C4-2B (cell line): ENCODE measurements at regions not wholly inside any gene's neighbourhood (a gene's known extent, or its start where the extent isn't known, plus 50 kb on each side); places are given as distances from the start of the nearest gene placed in this dataset.

Experiments
- ZFX ChIP-seq: fragments of 450-650 bp; IDR thresholded peaks from 2 replicates; pipeline ENCODE4 v1.6.1; 2017
- TF ChIP-seq, protein P1 (sequence below): fragments of 450-650 bp; conservative IDR thresholded peaks from 2 replicates; pipeline ENCODE4 v1.5.1; 2017; ENCODE audit warnings: mild to moderate bottlenecking

DNA sequence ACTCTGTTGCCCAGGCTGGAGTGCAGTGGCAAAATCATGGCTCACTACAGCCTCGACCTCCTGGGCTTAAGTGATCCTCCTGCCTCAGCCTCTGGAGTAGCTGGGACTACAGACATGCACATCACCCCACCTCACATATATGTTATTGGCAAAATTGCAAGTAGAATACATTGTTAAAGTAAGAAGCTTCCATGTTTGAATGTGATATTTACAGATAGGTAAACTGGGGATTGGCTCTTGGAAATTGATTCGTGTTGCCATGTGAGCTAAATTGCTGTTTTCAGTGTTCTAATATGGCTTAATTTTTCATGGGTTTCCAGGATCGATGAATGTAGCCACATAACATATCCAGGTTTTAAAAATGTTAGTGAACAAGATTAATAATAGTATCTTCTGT, 149.0 kb upstream of the ZNF217 start:
- TF ChIP-seq, protein P1, sequence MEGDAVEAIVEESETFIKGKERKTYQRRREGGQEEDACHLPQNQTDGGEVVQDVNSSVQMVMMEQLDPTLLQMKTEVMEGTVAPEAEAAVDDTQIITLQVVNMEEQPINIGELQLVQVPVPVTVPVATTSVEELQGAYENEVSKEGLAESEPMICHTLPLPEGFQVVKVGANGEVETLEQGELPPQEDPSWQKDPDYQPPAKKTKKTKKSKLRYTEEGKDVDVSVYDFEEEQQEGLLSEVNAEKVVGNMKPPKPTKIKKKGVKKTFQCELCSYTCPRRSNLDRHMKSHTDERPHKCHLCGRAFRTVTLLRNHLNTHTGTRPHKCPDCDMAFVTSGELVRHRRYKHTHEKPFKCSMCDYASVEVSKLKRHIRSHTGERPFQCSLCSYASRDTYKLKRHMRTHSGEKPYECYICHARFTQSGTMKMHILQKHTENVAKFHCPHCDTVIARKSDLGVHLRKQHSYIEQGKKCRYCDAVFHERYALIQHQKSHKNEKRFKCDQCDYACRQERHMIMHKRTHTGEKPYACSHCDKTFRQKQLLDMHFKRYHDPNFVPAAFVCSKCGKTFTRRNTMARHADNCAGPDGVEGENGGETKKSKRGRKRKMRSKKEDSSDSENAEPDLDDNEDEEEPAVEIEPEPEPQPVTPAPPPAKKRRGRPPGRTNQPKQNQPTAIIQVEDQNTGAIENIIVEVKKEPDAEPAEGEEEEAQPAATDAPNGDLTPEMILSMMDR, result no peak
- TF ChIP-seq ZFX, result no peak
